HL-60 (cell line): ENCODE measurements at regions not wholly inside any gene's neighbourhood (a gene's known extent, or its start where the extent isn't known, plus 50 kb on each side); places are given as distances from the start of the nearest gene placed in this dataset.

Experiments used
- DNase-seq, 2 experiments: peaks; one replicate each; pipeline ENCODE4 v3.0.0-alpha.2; 2010 to 2020; ENCODE audit warnings: low read depth in 1 of 2, low spot score in 1 of 2
- H3K27ac ChIP-seq: fragments of 250-450 bp; sonication (Bioruptor Pico); replicated peaks from 2 replicates; pipeline ENCODE4 v1.5.1; 2020; ENCODE audit warnings: mild to moderate bottlenecking, moderate library complexity
- H3K27me3 ChIP-seq: fragments of 250-450 bp; sonication (Bioruptor Pico); 2 replicates; pipeline ENCODE4 v1.5.1; 2021; ENCODE audit warnings: mild to moderate bottlenecking, moderate library complexity; ENCODE audit not compliant: insufficient read depth, poor library complexity, severe bottlenecking
- H3K4me3 ChIP-seq: replicated peaks from 2 replicates; pipeline ENCODE4 v1.5.1; 2011; ENCODE audit warnings: mild to moderate bottlenecking, control low read depth, low read length; ENCODE audit not compliant: insufficient read depth
- GABPA ChIP-seq: IDR thresholded peaks from 2 replicates; pipeline ENCODE4 v1.6.1; 2012; ENCODE audit warnings: low read depth
- POLR2AphosphoS5 ChIP-seq: IDR thresholded peaks from 2 replicates; pipeline ENCODE4 v1.6.1; 2012; ENCODE audit warnings: low read depth
- REST ChIP-seq: IDR thresholded peaks from 2 replicates; pipeline ENCODE4 v1.6.1; 2012; ENCODE audit warnings: low read depth; ENCODE audit not compliant: insufficient replicate concordance
- SPI1 ChIP-seq: IDR thresholded peaks from 2 replicates; pipeline ENCODE4 v1.6.1; 2012; ENCODE audit warnings: low read depth, mild to moderate bottlenecking, borderline replicate concordance
- TF ChIP-seq, protein P1 (sequence below): IDR thresholded peaks from one replicate; pipeline ENCODE4 v1.5.1; 2011; ENCODE audit warnings: low read length, control low read depth, inconsistent platforms; ENCODE audit not compliant: insufficient read depth

DNA sequence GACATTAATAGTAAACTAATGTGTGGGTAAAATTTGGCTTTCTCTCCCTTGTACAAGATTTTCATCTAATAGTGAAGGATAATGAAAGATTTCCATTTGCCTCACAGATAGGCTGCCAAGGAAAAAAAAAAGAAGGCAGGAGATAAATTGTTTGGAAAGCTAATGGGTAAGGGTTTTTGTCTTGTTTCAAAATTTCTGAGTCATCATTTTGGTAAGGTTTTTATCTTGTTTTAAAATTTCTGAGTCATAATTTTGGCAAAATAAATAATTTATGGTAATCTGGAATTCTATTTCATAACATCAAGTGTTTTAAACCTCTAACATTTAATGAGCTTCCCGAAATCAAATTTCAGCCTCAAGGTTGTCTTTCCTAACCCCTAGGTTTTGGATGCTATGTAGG lies 1035.7 kb upstream of the FBXO33 start:
- no peak overlapping the region for H3K4me3 ChIP-seq
- no peak for DNase-seq
- TF ChIP-seq GABPA, result no peak
- H3K27me3 ChIP-seq, result no peaks in the 10 kb centered on the region
- no peak overlapping the region for H3K27ac ChIP-seq

DNA sequence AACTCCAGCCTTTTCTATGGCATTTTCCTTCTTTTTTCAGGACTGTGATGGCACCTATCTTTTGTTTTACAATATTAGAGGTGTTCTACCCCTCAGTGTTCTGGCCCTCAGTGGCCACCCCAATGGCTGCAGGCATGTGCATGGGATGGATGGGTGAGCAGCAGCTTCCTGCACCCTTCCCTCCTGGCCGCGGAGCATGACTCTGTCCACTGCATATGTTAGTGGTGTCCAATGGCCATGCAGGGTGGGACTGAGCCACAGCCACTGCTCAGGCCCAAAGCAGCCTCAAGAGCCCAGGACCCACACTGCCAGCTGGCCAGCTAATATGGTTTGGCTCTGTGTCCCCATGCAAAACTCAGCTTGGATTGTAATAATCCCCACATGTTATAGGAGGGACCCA lies 1032.3 kb upstream of the FBXO33 start:
- H3K27ac ChIP-seq, result no peak overlapping the region
- H3K27me3 ChIP-seq, result no peaks in the 10 kb centered on the region
- H3K4me3 ChIP-seq, result no peak overlapping the region
- DNase-seq, result no peak
- TF ChIP-seq, protein P1, sequence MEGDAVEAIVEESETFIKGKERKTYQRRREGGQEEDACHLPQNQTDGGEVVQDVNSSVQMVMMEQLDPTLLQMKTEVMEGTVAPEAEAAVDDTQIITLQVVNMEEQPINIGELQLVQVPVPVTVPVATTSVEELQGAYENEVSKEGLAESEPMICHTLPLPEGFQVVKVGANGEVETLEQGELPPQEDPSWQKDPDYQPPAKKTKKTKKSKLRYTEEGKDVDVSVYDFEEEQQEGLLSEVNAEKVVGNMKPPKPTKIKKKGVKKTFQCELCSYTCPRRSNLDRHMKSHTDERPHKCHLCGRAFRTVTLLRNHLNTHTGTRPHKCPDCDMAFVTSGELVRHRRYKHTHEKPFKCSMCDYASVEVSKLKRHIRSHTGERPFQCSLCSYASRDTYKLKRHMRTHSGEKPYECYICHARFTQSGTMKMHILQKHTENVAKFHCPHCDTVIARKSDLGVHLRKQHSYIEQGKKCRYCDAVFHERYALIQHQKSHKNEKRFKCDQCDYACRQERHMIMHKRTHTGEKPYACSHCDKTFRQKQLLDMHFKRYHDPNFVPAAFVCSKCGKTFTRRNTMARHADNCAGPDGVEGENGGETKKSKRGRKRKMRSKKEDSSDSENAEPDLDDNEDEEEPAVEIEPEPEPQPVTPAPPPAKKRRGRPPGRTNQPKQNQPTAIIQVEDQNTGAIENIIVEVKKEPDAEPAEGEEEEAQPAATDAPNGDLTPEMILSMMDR, result no peak
- no peak for TF ChIP-seq POLR2AphosphoS5
- no peak for TF ChIP-seq GABPA
- no peak for TF ChIP-seq SPI1
- TF ChIP-seq REST, result no peak

GRCh38 chr14:40463886-40464285 lies 1031.7 kb upstream of the FBXO33 start:
- DNase-seq, result no peak
- Histone ChIP-seq H3K27ac (no peak overlapping the region), H3K27me3 (no peaks in the 10 kb centered on the region), H3K4me3 (no peak overlapping the region)
- no peak for TF ChIP-seq REST
- no peak for TF ChIP-seq GABPA
- TF ChIP-seq POLR2AphosphoS5, result no peak
- TF ChIP-seq, protein P1, result no peak
- no peak for TF ChIP-seq SPI1

DNA sequence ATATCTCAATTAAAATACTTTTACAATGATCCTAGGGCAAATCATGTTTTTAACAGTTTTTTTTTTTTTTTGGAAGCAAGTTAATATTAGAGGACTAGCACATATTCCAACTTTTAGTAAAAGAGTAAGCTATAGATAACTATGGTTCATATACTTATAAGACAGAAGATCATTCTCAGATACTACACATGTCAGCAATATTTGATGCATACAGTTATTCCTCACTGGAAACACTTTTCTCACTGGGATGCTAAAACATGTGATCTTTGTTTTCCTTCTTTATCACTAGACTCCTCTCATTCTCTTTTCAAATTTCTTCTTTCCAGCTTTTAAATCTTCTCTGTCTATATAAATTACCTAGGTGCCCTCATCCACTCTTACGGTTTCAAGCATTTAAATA lies 1020.4 kb upstream of the FBXO33 start:
- no peak overlapping the region for H3K4me3 ChIP-seq
- H3K27ac ChIP-seq, result no peak overlapping the region
- DNase-seq, result no peak
- H3K27me3 ChIP-seq, result no peaks in the 10 kb centered on the region
- TF ChIP-seq SPI1 (no peak), POLR2AphosphoS5 (no peak), GABPA (no peak), REST (no peak)
- TF ChIP-seq, protein P1, result no peak
